GM12872 (cell line): ENCODE measurements at regions not wholly inside any gene's neighbourhood (a gene's known extent, or its start where the extent isn't known, plus 50 kb on each side); places are given as distances from the start of the nearest gene placed in this dataset.

ENCODE experiments used
- CTCF ChIP-seq: IDR thresholded peaks from 3 replicates; pipeline ENCODE4 v1.5.1; 2011; ENCODE audit warnings: low read depth, mild to moderate bottlenecking, low read length, moderate library complexity; ENCODE audit not compliant: insufficient read depth

- 0 out of 3 replicates have a peak, but pooled peaks have one; percentile 17 for TF ChIP-seq CTCF
These were observed 524.9 kb upstream of the PROK2 start for GRCh38 chr3:72309661-72310418.

- no peak for TF ChIP-seq CTCF
These were observed 523.7 kb upstream of the PROK2 start for GRCh38 chr3:72308641-72309040.

GRCh38 chr3:72307438-72308115 is 522.6 kb upstream of the PROK2 start:
- TF ChIP-seq CTCF = no peak

GRCh38 chr3:72306800-72307341 is 521.9 kb upstream of the PROK2 start:
- TF ChIP-seq CTCF = no peak

- TF ChIP-seq CTCF = no peak
These were observed 519.0 kb upstream of the PROK2 start for GRCh38 chr3:72303926-72304325.

- TF ChIP-seq CTCF = no peak
These were observed 516.8 kb upstream of the PROK2 start for GRCh38 chr3:72301779-72302178.

GRCh38 chr3:72300621-72301020 is 515.7 kb upstream of the PROK2 start:
- TF ChIP-seq CTCF = no peak
